ENCODE measurements at regions not wholly inside any gene's neighbourhood (a gene's known extent, or its start where the extent isn't known, plus 50 kb on each side); places are given as distances from the start of the nearest gene placed in this dataset.

- TF ChIP-seq EGR1 (IDR thresholded peaks at IDR 0.05; ENCODE audit: low read depth in 2 of 2) (no peak), YY1 (IDR thresholded peaks at IDR 0.05) (no peak), NR2F2 (IDR thresholded peaks at IDR 0.05) (no peak), MAX (IDR thresholded peaks at IDR 0.05) (no peak), HNF4A (conservative IDR thresholded peaks at IDR 0.05) (no peak), FOXA2 (IDR thresholded peaks at IDR 0.05) (no peak), GABPA (IDR thresholded peaks at IDR 0.05 in 1 of 2, conservative IDR thresholded peaks at IDR 0.05 in 1 of 2) (no peak), RXRA (IDR thresholded peaks at IDR 0.05) (no peak), FOXA1 (IDR thresholded peaks at IDR 0.05) (no peak)
- Histone ChIP-seq H3K27ac (ENCODE audit: low read depth in 1 of 2, low read length in 2 of 2) (no peak overlapping the region), H3K36me3 (ENCODE audit: control insufficient read depth in 4 of 4, insufficient read depth in 3 of 4, low read depth in 1 of 4, low read length in 3 of 4) (no peaks in the 10 kb centered on the region), H3K4me1 (ENCODE audit: control insufficient read depth in 4 of 4, insufficient read depth in 4 of 4, low read length in 3 of 4) (no peaks in the 10 kb centered on the region), H3K9me3 (ENCODE audit: control insufficient read depth in 4 of 4, low read length in 3 of 4) (no peaks in the 10 kb centered on the region), H3K4me3 (ENCODE audit: low read depth in 1 of 3, low read length in 3 of 3) (no peak overlapping the region), H3K27me3 (ENCODE audit: control insufficient read depth in 4 of 4, insufficient read depth in 4 of 4, low read length in 3 of 4) (no peaks in the 10 kb centered on the region), H3K9ac (ENCODE audit: low read depth in 1 of 2, low read length in 2 of 2) (no peak overlapping the region)
- 94% methylated on average over 2 of the region's 2 CpGs for WGBS
- no peak for DNase-seq (ENCODE audit: low spot score)
Observed at GRCh38 chr1:58096714-58097113, 449.8 kb downstream of the OMA1 start.

GRCh38 chr1:58095183-58095582 is 451.3 kb downstream of the OMA1 start:
- H3K27ac ChIP-seq (ENCODE audit: low read depth in 1 of 2, low read length in 2 of 2), result no peak overlapping the region
- WGBS, result 95% methylated on average over 5 of the region's 5 CpGs
- no peak overlapping the region for H3K4me3 ChIP-seq (ENCODE audit: low read depth in 1 of 3, low read length in 3 of 3)
- no peaks in the 10 kb centered on the region for H3K4me1 ChIP-seq (ENCODE audit: control insufficient read depth in 4 of 4, insufficient read depth in 4 of 4, low read length in 3 of 4)
- no peak for TF ChIP-seq JUND (IDR thresholded peaks at IDR 0.05)
- no peak for TF ChIP-seq HNF4G (IDR thresholded peaks at IDR 0.05)
- TF ChIP-seq YY1 (IDR thresholded peaks at IDR 0.05), result no peak
- no peaks in the 10 kb centered on the region for H3K9me3 ChIP-seq (ENCODE audit: control insufficient read depth in 4 of 4, low read length in 3 of 4)
- H3K9ac ChIP-seq (ENCODE audit: low read depth in 1 of 2, low read length in 2 of 2), result no peak overlapping the region
- no peaks in the 10 kb centered on the region for H3K36me3 ChIP-seq (ENCODE audit: control insufficient read depth in 4 of 4, insufficient read depth in 3 of 4, low read depth in 1 of 4, low read length in 3 of 4)
- no peaks in the 10 kb centered on the region for H3K27me3 ChIP-seq (ENCODE audit: control insufficient read depth in 4 of 4, insufficient read depth in 4 of 4, low read length in 3 of 4)
- no peak for DNase-seq (ENCODE audit: low spot score)

- TF ChIP-seq MAX (IDR thresholded peaks at IDR 0.05), result no peak
- TF ChIP-seq JUND (IDR thresholded peaks at IDR 0.05), result no peak
- TF ChIP-seq CTCF (IDR thresholded peaks at IDR 0.05; ENCODE audit: low read depth, low read length, missing input control), result no peak
- no peak for TF ChIP-seq REST (IDR thresholded peaks at IDR 0.05)
- TF ChIP-seq YY1 (IDR thresholded peaks at IDR 0.05), result no peak
- no peak for TF ChIP-seq SP1 (IDR thresholded peaks at IDR 0.05)
- no peak for TF ChIP-seq EGR1 (IDR thresholded peaks at IDR 0.05; ENCODE audit: low read depth in 2 of 2)
- no peak for TF ChIP-seq GABPA (IDR thresholded peaks at IDR 0.05 in 1 of 2, conservative IDR thresholded peaks at IDR 0.05 in 1 of 2)
- TF ChIP-seq ATF3 (IDR thresholded peaks at IDR 0.05), result no peak
- TF ChIP-seq ZBTB33 (IDR thresholded peaks at IDR 0.05), result no peak
- TF ChIP-seq HNF4A (conservative IDR thresholded peaks at IDR 0.05), result no peak
- no peak for TF ChIP-seq NR2F2 (IDR thresholded peaks at IDR 0.05)
- no peak for TF ChIP-seq RXRA (IDR thresholded peaks at IDR 0.05)
- no peak for TF ChIP-seq TAF1 (conservative IDR thresholded peaks at IDR 0.05)
- TF ChIP-seq RAD21 (IDR thresholded peaks at IDR 0.05), result no peak
- H3K4me3 ChIP-seq (ENCODE audit: low read depth in 1 of 3, low read length in 3 of 3), result no peak overlapping the region
- no peaks in the 10 kb centered on the region for H3K9me3 ChIP-seq (ENCODE audit: control insufficient read depth in 4 of 4, low read length in 3 of 4)
- no peak for DNase-seq (ENCODE audit: low spot score)
- no peaks in the 10 kb centered on the region for H3K36me3 ChIP-seq (ENCODE audit: control insufficient read depth in 4 of 4, insufficient read depth in 3 of 4, low read depth in 1 of 4, low read length in 3 of 4)
- H3K9ac ChIP-seq (ENCODE audit: low read depth in 1 of 2, low read length in 2 of 2), result no peak overlapping the region
- 77% methylated on average over 2 of the region's 2 CpGs for WGBS
- H3K27me3 ChIP-seq (ENCODE audit: control insufficient read depth in 4 of 4, insufficient read depth in 4 of 4, low read length in 3 of 4), result no peaks in the 10 kb centered on the region
- H3K4me1 ChIP-seq (ENCODE audit: control insufficient read depth in 4 of 4, insufficient read depth in 4 of 4, low read length in 3 of 4), result no peaks in the 10 kb centered on the region
- no peak overlapping the region for H3K27ac ChIP-seq (ENCODE audit: low read depth in 1 of 2, low read length in 2 of 2)
Observed at GRCh38 chr1:58094221-58094620, 452.3 kb downstream of the OMA1 start.

All from liver (tissue), 8 donors.